GM19438 (cell line): ENCODE measurements at regions not wholly inside any gene's neighbourhood (a gene's known extent, or its start where the extent isn't known, plus 50 kb on each side); places are given as distances from the start of the nearest gene placed in this dataset.

Source experiments
- ATAC-seq: cut with Tn5 transposase; IDR thresholded peaks from one replicate; pipeline ENCODE4 v1.9.1; 2021; ENCODE audit warnings: low read depth; ENCODE audit not compliant: unreplicated experiment

GRCh38 chr5:156147261-156147943, 179.6 kb upstream of the SGCD start:
- no peak for ATAC-seq

- no peak for ATAC-seq
These were observed 179.0 kb upstream of the SGCD start for GRCh38 chr5:156147944-156148285.

GRCh38 chr5:156148301-156148700, 178.7 kb upstream of the SGCD start:
- no peak for ATAC-seq

- ATAC-seq: no peak
These were observed 177.8 kb upstream of the SGCD start for GRCh38 chr5:156149213-156149612.

GRCh38 chr5:156153602-156154001, 173.4 kb upstream of the SGCD start:
- ATAC-seq: no peak

- no peak for ATAC-seq
These were observed 172.2 kb upstream of the SGCD start for GRCh38 chr5:156154757-156155156.

GRCh38 chr5:156155598-156155997, 171.4 kb upstream of the SGCD start:
- no peak for ATAC-seq

GRCh38 chr5:156164306-156164705, 162.7 kb upstream of the SGCD start:
- no peak for ATAC-seq

GRCh38 chr5:156169495-156169894, 157.5 kb upstream of the SGCD start:
- ATAC-seq: no peak

GRCh38 chr5:156170351-156170961, 156.5 kb upstream of the SGCD start:
- ATAC-seq: no peak

GRCh38 chr5:156174225-156174624, 152.7 kb upstream of the SGCD start:
- ATAC-seq: no peak

GRCh38 chr5:156178117-156178516, 148.8 kb upstream of the SGCD start:
- no peak for ATAC-seq

- no peak for ATAC-seq
These were observed 145.3 kb upstream of the SGCD start for GRCh38 chr5:156181656-156182055.

GRCh38 chr5:156182174-156182967, 144.6 kb upstream of the SGCD start:
- no peak for ATAC-seq

GRCh38 chr5:156186760-156187159, 140.2 kb upstream of the SGCD start:
- ATAC-seq: no peak

GRCh38 chr5:156188016-156188415, 138.9 kb upstream of the SGCD start:
- no peak for ATAC-seq

- ATAC-seq: no peak
These were observed 137.3 kb upstream of the SGCD start for GRCh38 chr5:156189628-156190027.

- ATAC-seq: no peak
These were observed 135.4 kb upstream of the SGCD start for GRCh38 chr5:156191547-156191946.

- ATAC-seq: no peak
These were observed 129.8 kb upstream of the SGCD start for GRCh38 chr5:156197042-156197635.

GRCh38 chr5:156199045-156199444, 127.9 kb upstream of the SGCD start:
- no peak for ATAC-seq
